ENCODE measurements at regions not wholly inside any gene's neighbourhood (a gene's known extent, or its start where the extent isn't known, plus 50 kb on each side); places are given as distances from the start of the nearest gene placed in this dataset.

DNA sequence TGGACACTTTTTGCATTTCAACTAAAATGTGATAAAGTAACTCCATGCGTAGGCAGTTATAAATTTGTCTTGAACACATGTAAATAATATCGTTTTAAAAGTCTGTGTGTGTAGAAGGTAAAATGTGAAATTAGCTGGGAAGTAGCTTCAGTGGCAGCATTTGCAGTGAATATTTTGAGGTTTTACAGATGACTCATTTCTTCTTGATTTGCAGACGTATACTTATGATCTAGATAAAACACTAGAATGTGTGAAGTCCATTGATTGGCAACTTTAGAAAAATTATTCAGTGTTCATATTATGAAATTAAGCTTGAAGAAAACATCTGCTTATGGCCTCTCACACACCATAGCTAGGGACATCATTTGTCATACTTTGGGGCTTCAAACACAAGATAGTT lies 788.6 kb upstream of the NOVA1 start:
- no peak overlapping the region for H3K4me3 ChIP-seq (ENCODE audit: low read depth, low read length)
- TF ChIP-seq, protein P1, sequence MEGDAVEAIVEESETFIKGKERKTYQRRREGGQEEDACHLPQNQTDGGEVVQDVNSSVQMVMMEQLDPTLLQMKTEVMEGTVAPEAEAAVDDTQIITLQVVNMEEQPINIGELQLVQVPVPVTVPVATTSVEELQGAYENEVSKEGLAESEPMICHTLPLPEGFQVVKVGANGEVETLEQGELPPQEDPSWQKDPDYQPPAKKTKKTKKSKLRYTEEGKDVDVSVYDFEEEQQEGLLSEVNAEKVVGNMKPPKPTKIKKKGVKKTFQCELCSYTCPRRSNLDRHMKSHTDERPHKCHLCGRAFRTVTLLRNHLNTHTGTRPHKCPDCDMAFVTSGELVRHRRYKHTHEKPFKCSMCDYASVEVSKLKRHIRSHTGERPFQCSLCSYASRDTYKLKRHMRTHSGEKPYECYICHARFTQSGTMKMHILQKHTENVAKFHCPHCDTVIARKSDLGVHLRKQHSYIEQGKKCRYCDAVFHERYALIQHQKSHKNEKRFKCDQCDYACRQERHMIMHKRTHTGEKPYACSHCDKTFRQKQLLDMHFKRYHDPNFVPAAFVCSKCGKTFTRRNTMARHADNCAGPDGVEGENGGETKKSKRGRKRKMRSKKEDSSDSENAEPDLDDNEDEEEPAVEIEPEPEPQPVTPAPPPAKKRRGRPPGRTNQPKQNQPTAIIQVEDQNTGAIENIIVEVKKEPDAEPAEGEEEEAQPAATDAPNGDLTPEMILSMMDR (IDR thresholded peaks at IDR 0.05; ENCODE audit: low read depth, low read length): no peak

DNA sequence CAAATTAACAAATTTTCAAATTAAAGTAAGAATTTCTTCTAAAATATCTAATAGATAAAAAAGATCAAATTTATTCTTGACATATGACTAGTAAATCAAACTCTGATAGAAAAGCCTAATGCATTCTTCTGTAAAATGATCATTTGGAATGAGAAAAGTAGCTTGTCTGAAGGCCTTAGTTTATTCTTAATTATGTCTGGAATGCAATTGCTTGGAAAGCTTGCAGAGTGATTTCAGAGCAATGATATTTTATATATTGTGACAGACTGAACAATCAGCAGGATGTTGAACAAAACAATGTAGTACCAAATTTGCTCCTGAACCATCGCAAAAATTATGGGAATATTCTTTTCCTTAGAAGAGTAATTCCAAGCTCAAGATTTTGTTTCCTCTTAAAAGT lies 789.6 kb upstream of the NOVA1 start:
- TF ChIP-seq, protein P1 (IDR thresholded peaks at IDR 0.05; ENCODE audit: low read depth, low read length): no peak
- H3K4me3 ChIP-seq (ENCODE audit: low read depth, low read length): no peak overlapping the region

DNA sequence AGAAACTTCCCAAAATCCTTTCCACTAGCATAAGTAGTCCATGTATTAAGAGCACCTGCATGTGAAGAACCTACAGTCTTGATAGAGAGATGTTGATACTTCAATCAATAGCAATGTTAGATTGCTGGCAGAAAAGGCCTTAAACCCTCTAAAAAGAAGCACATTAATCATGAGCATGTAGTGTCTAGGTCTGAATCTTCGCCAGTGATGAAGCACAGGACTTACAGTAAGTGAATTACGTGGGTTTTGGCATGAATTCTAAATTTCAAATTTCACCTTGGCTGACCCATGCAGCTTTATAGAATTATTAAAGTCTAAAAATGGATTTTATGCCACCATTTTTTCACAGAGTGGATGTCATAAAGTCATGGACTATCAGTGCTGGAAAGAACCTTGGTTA lies 791.6 kb upstream of the NOVA1 start:
- TF ChIP-seq, protein P1 (IDR thresholded peaks at IDR 0.05; ENCODE audit: low read depth, low read length): no peak
- no peak overlapping the region for H3K4me3 ChIP-seq (ENCODE audit: low read depth, low read length)

DNA sequence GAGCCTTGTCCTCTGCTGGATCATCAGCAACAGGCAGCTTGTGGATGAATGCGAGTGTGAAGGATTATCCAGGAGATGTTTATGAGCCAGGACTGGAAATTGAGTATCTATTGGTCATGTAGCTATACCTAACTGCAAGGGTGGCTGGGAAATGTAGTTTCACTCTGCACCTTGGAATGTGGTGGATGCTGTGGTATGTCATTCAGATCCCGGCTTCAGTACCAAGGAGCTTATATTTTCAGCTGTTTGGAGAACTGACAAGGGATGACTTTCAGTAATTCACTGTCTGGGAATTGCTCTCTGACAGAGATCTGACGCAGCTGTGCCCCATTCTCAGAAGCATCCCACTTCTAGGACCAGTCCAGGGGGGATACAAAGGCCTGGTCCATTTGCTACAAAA lies 792.3 kb upstream of the NOVA1 start:
- TF ChIP-seq, protein P1 (IDR thresholded peaks at IDR 0.05; ENCODE audit: low read depth, low read length): no peak
- H3K4me3 ChIP-seq (ENCODE audit: low read depth, low read length): no peak overlapping the region

DNA sequence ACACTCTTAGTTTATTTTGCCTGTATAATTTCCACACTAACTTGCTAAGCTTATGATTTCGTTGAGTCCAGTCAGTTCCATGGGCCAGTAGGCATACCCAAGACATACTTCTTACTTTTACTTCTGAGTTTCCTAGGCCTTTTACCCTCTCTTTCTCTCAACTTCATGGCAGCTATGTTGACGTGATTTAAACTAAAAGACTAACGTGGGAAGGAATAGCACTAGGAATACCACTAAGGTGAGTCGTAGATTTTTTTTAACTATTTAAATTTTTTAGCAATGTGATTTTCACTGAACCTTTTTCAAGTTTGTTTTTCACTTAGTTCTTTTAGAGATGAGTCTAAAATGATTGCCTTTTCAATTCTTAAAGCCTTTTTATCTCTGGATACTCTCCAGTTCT lies 793.5 kb upstream of the NOVA1 start:
- TF ChIP-seq, protein P1 (IDR thresholded peaks at IDR 0.05; ENCODE audit: low read depth, low read length): no peak
- H3K4me3 ChIP-seq (ENCODE audit: low read depth, low read length): no peak overlapping the region

DNA sequence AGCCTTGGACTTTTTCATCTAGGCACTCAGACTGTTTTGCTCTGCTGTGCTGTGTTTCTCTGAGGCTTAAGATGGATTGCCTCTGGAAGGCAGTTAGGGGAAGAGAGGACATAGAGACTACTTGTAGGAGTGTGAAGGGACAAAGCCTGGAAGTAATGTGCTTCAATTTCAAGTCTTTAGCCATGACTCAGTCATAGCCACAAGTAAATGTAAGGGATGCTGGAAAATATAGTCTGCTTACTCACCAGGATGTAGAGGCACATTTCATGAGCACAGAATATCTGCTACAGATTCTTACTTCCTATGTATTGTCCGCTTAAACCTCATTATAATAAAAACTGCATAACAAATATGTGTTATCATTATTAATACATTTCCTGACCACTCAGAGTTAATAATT lies 794.3 kb upstream of the NOVA1 start:
- H3K4me3 ChIP-seq (ENCODE audit: low read depth, low read length): no peak overlapping the region
- TF ChIP-seq, protein P1 (IDR thresholded peaks at IDR 0.05; ENCODE audit: low read depth, low read length): no peak

DNA sequence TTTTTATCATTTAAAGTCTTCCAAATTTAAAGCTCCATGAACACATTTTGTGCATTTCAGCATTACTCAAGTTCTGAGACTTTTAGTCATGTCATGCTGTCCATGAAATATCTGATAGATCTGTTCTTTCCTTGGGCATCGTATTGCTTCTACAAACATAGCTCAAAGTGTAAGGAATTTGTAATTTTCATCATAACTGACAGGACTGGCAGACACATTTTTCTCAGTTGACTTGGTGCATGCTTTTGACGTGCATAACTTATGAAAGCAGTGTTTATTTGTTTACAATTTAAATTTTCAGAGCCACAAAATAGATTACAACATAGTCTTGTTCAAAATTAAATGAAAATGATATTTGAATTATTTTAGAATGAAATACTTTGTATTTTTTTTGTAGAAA lies 812.1 kb upstream of the NOVA1 start:
- H3K4me3 ChIP-seq (ENCODE audit: low read depth, low read length): no peak overlapping the region
- TF ChIP-seq, protein P1 (IDR thresholded peaks at IDR 0.05; ENCODE audit: low read depth, low read length): no peak
